Gastrocnemius medialis (tissue), 4 donors: ENCODE measurements at regions not wholly inside any gene's neighbourhood (a gene's known extent, or its start where the extent isn't known, plus 50 kb on each side); places are given as distances from the start of the nearest gene placed in this dataset.

Experiments
- ATAC-seq, 2 donors: fragments of 150-250 bp; one replicate each; pipeline ENCODE4 v1.9.1; 2016
- DNase-seq, 2 donors: peaks; one replicate each; pipeline ENCODE4 v3.0.0-alpha.2; 2019
- H3K27ac ChIP-seq, 4 donors: fragments of 200-600 bp; sonication (generic); 1 replicate in 1 of 4; 2 replicates in 3 of 4; pipeline ENCODE4 v1.5.1; 2016 to 2018; ENCODE audit warnings: mild to moderate bottlenecking in 2 of 4, moderate library complexity in 1 of 4
- H3K27me3 ChIP-seq, 3 donors: fragments of 200-600 bp; sonication (generic) in 2 of 3; 1 replicate in 1 of 3; 2 replicates in 2 of 3; pipeline versions ENCODE4 v1.5.1 to v1.6.0; 2016 to 2019; ENCODE audit warnings: mild to moderate bottlenecking in 1 of 3, moderate library complexity in 1 of 3
- H3K36me3 ChIP-seq, 2 donors: fragments of 200-600 bp; sonication (generic) in 1 of 2; one replicate each; pipeline ENCODE4 v1.5.1; 2017 to 2018
- H3K4me1 ChIP-seq, 2 donors: fragments of 200-600 bp; sonication (generic) in 1 of 2; one replicate each; pipeline ENCODE4 v1.5.1; 2016 to 2017; ENCODE audit warnings: mild to moderate bottlenecking in 2 of 2
- H3K4me3 ChIP-seq, 4 donors: fragments of 200-600 bp; sonication (generic) in 3 of 4; 1 replicate in 1 of 4; 2 replicates in 3 of 4; pipeline ENCODE4 v1.5.1; 2016 to 2019; ENCODE audit warnings: mild to moderate bottlenecking in 2 of 4
- H3K9me3 ChIP-seq, 3 donors: fragments of 200-600 bp; sonication (generic) in 2 of 3; 1 replicate in 1 of 3; 2 replicates in 2 of 3; pipeline ENCODE4 v1.5.1; 2016 to 2019
- CTCF ChIP-seq, 5 experiments: fragments of 450-650 bp in 3 of 5; fragments of 200-600 bp in 2 of 5; sonication (generic) in 2 of 5; IDR thresholded peaks in 4 of 5; conservative IDR thresholded peaks in 1 of 5; 1 replicate in 4 of 5; 2 replicates in 1 of 5; pipeline ENCODE4 v1.5.1; 2016 to 2019; ENCODE audit warnings: antibody characterized with exemption in 5 of 5, mild to moderate bottlenecking in 3 of 5, moderate library complexity in 3 of 5
- POLR2A ChIP-seq, 2 donors: fragments of 450-650 bp; IDR thresholded peaks; one replicate each; pipeline ENCODE4 v1.6.1; 2017; ENCODE audit warnings: antibody characterized with exemption in 2 of 2, mild to moderate bottlenecking in 2 of 2, moderate library complexity in 2 of 2
- in situ Hi-C, 4 donors: fragments of 200-750 bp; cut with MboI; loops; one replicate each; pipeline versions ENCODE4 v1.15.0 to v1.8.0; 2017; ENCODE audit warnings: low sequenced_read_pairs in 4 of 4
- intact Hi-C: fragments of 100-400 bp; cut with DNase I; formaldehyde crosslinking; loops from one replicate; pipeline ENCODE4 v1.15.1; 2023; ENCODE audit warnings: low total_unique reads

GRCh38 chr4:57193209-57193810 lies 83.1 kb upstream of the IGFBP7 start:
- H3K27me3 ChIP-seq: no peaks in the 10 kb centered on the region
- TF ChIP-seq POLR2A (IDR thresholded peaks at IDR 0.05) (no peak), CTCF (IDR thresholded peaks at IDR 0.05 in 4 of 5, conservative IDR thresholded peaks at IDR 0.05 in 1 of 5) (no peak)
- in situ Hi-C loops (no loop called here), intact Hi-C loops (no loop called here)
- no peak overlapping the region for H3K4me3 ChIP-seq
- H3K9me3 ChIP-seq: no peaks in the 10 kb centered on the region
- H3K4me1 ChIP-seq: no peaks in the 10 kb centered on the region
- DNase-seq (no peak), ATAC-seq (no peak)
- no peaks in the 10 kb centered on the region for H3K36me3 ChIP-seq
- no peak overlapping the region for H3K27ac ChIP-seq

- TF ChIP-seq POLR2A (IDR thresholded peaks at IDR 0.05) (no peak), CTCF (IDR thresholded peaks at IDR 0.05 in 4 of 5, conservative IDR thresholded peaks at IDR 0.05 in 1 of 5) (no peak)
- Histone ChIP-seq H3K4me3 (no peak overlapping the region), H3K27ac (no peak overlapping the region), H3K27me3 (no peaks in the 10 kb centered on the region), H3K36me3 (no peaks in the 10 kb centered on the region), H3K4me1 (no peaks in the 10 kb centered on the region), H3K9me3 (no peaks in the 10 kb centered on the region)
- in situ Hi-C loops (no loop called here), intact Hi-C loops (no loop called here)
- DNase-seq (no peak), ATAC-seq (no peak)
Measured at GRCh38 chr4:57191523-57192034, 81.4 kb upstream of the IGFBP7 start.

GRCh38 chr4:57190601-57191481 lies 80.7 kb upstream of the IGFBP7 start:
- Histone ChIP-seq H3K27me3 (no peaks in the 10 kb centered on the region), H3K4me1 (no peaks in the 10 kb centered on the region), H3K27ac (no peak overlapping the region), H3K36me3 (no peaks in the 10 kb centered on the region), H3K9me3 (no peaks in the 10 kb centered on the region), H3K4me3 (no peak overlapping the region)
- TF ChIP-seq CTCF (IDR thresholded peaks at IDR 0.05 in 4 of 5, conservative IDR thresholded peaks at IDR 0.05 in 1 of 5) (peak in 1 of 5 experiments; percentile 36), POLR2A (IDR thresholded peaks at IDR 0.05) (no peak)
- in situ Hi-C loops (no loop called here), intact Hi-C loops (no loop called here)
- DNase-seq: no peak
- ATAC-seq: no peak

- in situ Hi-C loops: no loop called here
- Histone ChIP-seq H3K27ac (no peak overlapping the region), H3K4me1 (no peaks in the 10 kb centered on the region), H3K4me3 (no peak overlapping the region), H3K27me3 (no peaks in the 10 kb centered on the region), H3K36me3 (no peaks in the 10 kb centered on the region), H3K9me3 (no peaks in the 10 kb centered on the region)
- ATAC-seq (no peak), DNase-seq (no peak)
- no peak for TF ChIP-seq POLR2A (IDR thresholded peaks at IDR 0.05)
- no peak for TF ChIP-seq CTCF (IDR thresholded peaks at IDR 0.05 in 4 of 5, conservative IDR thresholded peaks at IDR 0.05 in 1 of 5)
- intact Hi-C loops: no loop called here
Measured at GRCh38 chr4:57187246-57187645, 77.1 kb upstream of the IGFBP7 start.
